ENCODE measurements at regions not wholly inside any gene's neighbourhood (a gene's known extent, or its start where the extent isn't known, plus 50 kb on each side); places are given as distances from the start of the nearest gene placed in this dataset.

GRCh38 chr1:37306461-37306860 lies 167.9 kb upstream of the ZC3H12A start:
- no peak for TF ChIP-seq CTCF (IDR thresholded peaks at IDR 0.05; ENCODE audit: insufficient read depth, low read length, poor library complexity, severe bottlenecking)
- no peak for TF ChIP-seq EZH2phosphoT487 (conservative IDR thresholded peaks at IDR 0.05; ENCODE audit: low read length)

All from SU-DHL-6 (cell line).